ENCODE measurements at regions not wholly inside any gene's neighbourhood (a gene's known extent, or its start where the extent isn't known, plus 50 kb on each side); places are given as distances from the start of the nearest gene placed in this dataset.
A peak's percentile ranks its signal among the peaks of the same experiment; 100 is the strongest.

- Histone ChIP-seq H4K20me1 (ENCODE audit: control insufficient read depth, insufficient read depth, insufficient read length) (no peaks in the 10 kb centered on the region), H3K4ac (ENCODE audit: low read depth, low read length) (no peak overlapping the region), H3K9ac (ENCODE audit: extremely low read depth, insufficient read length, low read length) (no peak overlapping the region), H3K79me1 (ENCODE audit: insufficient read depth, low read depth, low read length, poor library complexity, severe bottlenecking) (no peaks in the 10 kb centered on the region), H3K9me3 (ENCODE audit: control insufficient read depth, low read depth, low read length) (no peaks in the 10 kb centered on the region), H2BK12ac (ENCODE audit: insufficient read length, low read depth, low read length) (no peak overlapping the region), H3K56ac (ENCODE audit: insufficient read length, low read depth, low read length) (no peak overlapping the region), H2BK15ac (ENCODE audit: low read depth, low read length) (no peak overlapping the region), H3K18ac (ENCODE audit: insufficient read length, low read depth, low read length) (no peak overlapping the region), H3K4me2 (ENCODE audit: insufficient read depth, insufficient read length, low read length) (no peak overlapping the region), H3K23ac (ENCODE audit: insufficient read length, low read depth, low read length) (no peak overlapping the region), H3K14ac (ENCODE audit: insufficient read depth, low read length) (no peak overlapping the region), H3K4me1 (ENCODE audit: insufficient read depth, low read length) (no peaks in the 10 kb centered on the region; the same call in 1 of the 2 replicates), H3K79me2 (ENCODE audit: insufficient read depth, low read length) (no peaks in the 10 kb centered on the region), H4K5ac (ENCODE audit: insufficient read length, low read depth, low read length) (no peak overlapping the region), H2AFZ (ENCODE audit: low read length) (no peak overlapping the region), H3K27me3 (ENCODE audit: insufficient read depth, low read length) (no peaks in the 10 kb centered on the region), H3K23me2 (ENCODE audit: insufficient read length, low read depth, low read length, poor library complexity, severe bottlenecking) (no peaks in the 10 kb centered on the region), H3K27ac (ENCODE audit: insufficient read length, low read depth, low read length) (no peak overlapping the region), H2AK5ac (ENCODE audit: insufficient read length, low read length) (no peak overlapping the region), H4K8ac (replicated peaks; ENCODE audit: insufficient read length, low read depth, low read length) (no peak overlapping the region), H4K91ac (ENCODE audit: insufficient read length, low read depth, low read length) (no peak overlapping the region), H2BK20ac (ENCODE audit: low read depth, low read length, poor library complexity, severe bottlenecking) (no peak overlapping the region), H3T11ph (ENCODE audit: low read length) (no peak overlapping the region), H2BK120ac (ENCODE audit: low read depth, low read length, poor library complexity, severe bottlenecking) (no peak overlapping the region), H2BK5ac (ENCODE audit: insufficient read length, low read length) (no peak overlapping the region)
- no peak overlapping the region for H3K27ac Mint-ChIP-seq
- peaks cover 9 to 13% of the 10 kb centered on the region in 2 experiments for H3K4me1 Mint-ChIP-seq
- TF ChIP-seq CTCF (conservative IDR thresholded peaks at IDR 0.05) = no peak
- no CpG with 5 or more reads among the region's 4 CpGs for WGBS (ENCODE audit: extremely low coverage, insufficient read length, low lambda C conversion rate)
- no peaks in the 10 kb centered on the region for H3K27me3 Mint-ChIP-seq (ENCODE audit: low read depth)
- DNase-seq = peak; percentile 24
- no peak overlapping the region for H3K4me3 Mint-ChIP-seq
- peaks cover 11 to 21% (median 17%) of the 10 kb centered on the region in 3 experiments for H3K36me3 Mint-ChIP-seq (ENCODE audit: insufficient read depth in 1 of 3, low read depth in 3 of 3)
- H3K9me3 Mint-ChIP-seq = peaks cover 16 to 23% of the 10 kb centered on the region in 2 experiments; a peak in 4 of 5 replicates
These were observed 472.2 kb upstream of the KLHL4 start for GRCh38 chrX:87045352-87045751.

All from H9 (cell line).